HG02642 (cell line): ENCODE measurements at regions not wholly inside any gene's neighbourhood (a gene's known extent, or its start where the extent isn't known, plus 50 kb on each side); places are given as distances from the start of the nearest gene placed in this dataset.
"Not testable (repeated sequence)": the region's sequence is repeated elsewhere in the genome, so short reads cannot be mapped to it uniquely, and the experiment has no call there.

Experiments
- ATAC-seq: cut with Tn5 transposase; IDR thresholded peaks from one replicate; pipeline ENCODE4 v1.9.1; 2021; ENCODE audit warnings: mild to moderate bottlenecking; ENCODE audit not compliant: unreplicated experiment, poor library complexity

- not testable (repeated sequence) for ATAC-seq
Measured at GRCh38 chr7:112592565-112593263, 111.9 kb downstream of the LSMEM1 start.

- ATAC-seq: no peak
Measured at GRCh38 chr7:112594397-112594796, 113.6 kb downstream of the LSMEM1 start.

- no peak for ATAC-seq
Measured at GRCh38 chr7:112596260-112596659, 115.5 kb downstream of the LSMEM1 start.

- no peak for ATAC-seq
Measured at GRCh38 chr7:112596981-112597380, 116.2 kb downstream of the LSMEM1 start.

- ATAC-seq: no peak
Measured at GRCh38 chr7:112603673-112604072, 122.9 kb downstream of the LSMEM1 start.

GRCh38 chr7:112610636-112611035 lies 129.8 kb downstream of the LSMEM1 start:
- ATAC-seq: no peak

- ATAC-seq: no peak
Measured at GRCh38 chr7:112615701-112616100, 134.9 kb downstream of the LSMEM1 start.

- ATAC-seq: no peak
Measured at GRCh38 chr7:112616295-112616694, 135.5 kb downstream of the LSMEM1 start.

- ATAC-seq: no peak
Measured at GRCh38 chr7:112619343-112619742, 138.6 kb downstream of the LSMEM1 start.

- ATAC-seq: no peak
Measured at GRCh38 chr7:112622159-112622715, 141.4 kb downstream of the LSMEM1 start.

GRCh38 chr7:112624416-112624815 lies 143.6 kb downstream of the LSMEM1 start:
- no peak for ATAC-seq

- no peak for ATAC-seq
Measured at GRCh38 chr7:112630565-112630964, 149.8 kb downstream of the LSMEM1 start.

GRCh38 chr7:112634107-112634506 lies 153.3 kb downstream of the LSMEM1 start:
- no peak for ATAC-seq

GRCh38 chr7:112635742-112636141 lies 154.5 kb downstream of the TMEM168 start:
- ATAC-seq: no peak

- no peak for ATAC-seq
Measured at GRCh38 chr7:112638675-112639400, 151.4 kb downstream of the TMEM168 start.

- ATAC-seq: no peak
Measured at GRCh38 chr7:112640685-112641084, 149.5 kb downstream of the TMEM168 start.

- ATAC-seq: no peak
Measured at GRCh38 chr7:112646783-112647182, 143.4 kb downstream of the TMEM168 start.

- ATAC-seq: no peak
Measured at GRCh38 chr7:112648781-112649180, 141.4 kb downstream of the TMEM168 start.

GRCh38 chr7:112649560-112649959 lies 140.6 kb downstream of the TMEM168 start:
- ATAC-seq: no peak

- ATAC-seq: no peak
Measured at GRCh38 chr7:112654322-112655216, 135.6 kb downstream of the TMEM168 start.

- no peak for ATAC-seq
Measured at GRCh38 chr7:112665709-112666108, 124.5 kb downstream of the TMEM168 start.
